Neural cell (in vitro differentiated cells): ENCODE measurements at regions not wholly inside any gene's neighbourhood (a gene's known extent, or its start where the extent isn't known, plus 50 kb on each side); places are given as distances from the start of the nearest gene placed in this dataset.

ENCODE experiments used
- H2AFZ ChIP-seq: fragments of 200-600, 300-800 bp; sonication (generic), shearing (Covaris generic); 2 replicates; pipeline ENCODE4 v1.6.0; 2014; ENCODE audit warnings: low read depth, mild to moderate bottlenecking, antibody characterized with exemption, low read length, moderate library complexity
- H3F3A ChIP-seq: fragments of 200-600 bp; shearing (Covaris generic); 2 replicates; pipeline ENCODE4 v1.6.1; 2016; ENCODE audit warnings: mild to moderate bottlenecking, moderate library complexity, mixed read lengths, antibody characterized with exemption, low read length; ENCODE audit not compliant: insufficient read depth, poor library complexity, severe bottlenecking
- H3K27ac ChIP-seq: fragments of 200-600, 300-800 bp; sonication (generic), shearing (Covaris generic); 2 replicates; pipeline ENCODE4 v1.5.1; 2014; ENCODE audit warnings: mild to moderate bottlenecking, low read length, moderate library complexity
- H3K27me3 ChIP-seq: fragments of 300-800, 200-600 bp; sonication (generic), shearing (Covaris generic); 2 replicates; pipeline ENCODE4 v1.6.0; 2014; ENCODE audit warnings: mild to moderate bottlenecking, low read depth, low read length, moderate library complexity; ENCODE audit not compliant: insufficient read depth
- H3K36me3 ChIP-seq: fragments of 300-800, 200-600 bp; sonication (generic), shearing (Covaris generic); 2 replicates; pipeline ENCODE4 v1.5.1; 2014; ENCODE audit warnings: mild to moderate bottlenecking, antibody characterized with exemption, low read length, moderate library complexity; ENCODE audit not compliant: insufficient read depth
- H3K4me2 ChIP-seq: fragments of 300-800, 200-600 bp; sonication (generic), shearing (Covaris generic); 2 replicates; pipeline ENCODE4 v1.6.0; 2014; ENCODE audit warnings: mild to moderate bottlenecking, low read length
- H3K4me3 ChIP-seq: fragments of 300-800, 200-600 bp; sonication (generic), shearing (Covaris generic); 2 replicates; pipeline ENCODE4 v1.5.1; 2014; ENCODE audit warnings: mild to moderate bottlenecking, low read length, moderate library complexity
- H3K79me2 ChIP-seq: fragments of 200-600 bp; shearing (Covaris generic); replicated peaks from 2 replicates; pipeline ENCODE4 v1.6.0; 2014; ENCODE audit warnings: mild to moderate bottlenecking, low read length, moderate library complexity; ENCODE audit not compliant: insufficient read depth
- H3K9ac ChIP-seq: fragments of 300-800, 200-600 bp; sonication (generic), shearing (Covaris generic); 2 replicates; pipeline ENCODE4 v1.6.1; 2016; ENCODE audit warnings: mild to moderate bottlenecking, low read length, mixed read lengths
- H3K9me2 ChIP-seq: fragments of 200-600 bp; shearing (Covaris generic); 2 replicates; pipeline ENCODE4 v1.6.1; 2016; ENCODE audit warnings: mild to moderate bottlenecking, low read length, mixed read lengths; ENCODE audit not compliant: insufficient read depth
- H3K9me3 ChIP-seq: fragments of 200-600, 300-800 bp; sonication (generic), shearing (Covaris generic); 2 replicates; pipeline ENCODE4 v1.6.1; 2016; ENCODE audit warnings: mild to moderate bottlenecking, mixed run types, low read length, moderate library complexity, mixed read lengths
- H4K20me1 ChIP-seq: fragments of 200-600 bp; shearing (Covaris generic); 2 replicates; pipeline ENCODE4 v1.6.1; 2016; ENCODE audit warnings: mild to moderate bottlenecking, mixed run types; ENCODE audit not compliant: insufficient read depth
- EP300 ChIP-seq: fragments of 450-650 bp; conservative IDR thresholded peaks from 2 replicates; pipeline ENCODE4 v1.6.1; 2014; ENCODE audit warnings: antibody characterized with exemption, mild to moderate bottlenecking, moderate library complexity; ENCODE audit not compliant: poor library complexity, severe bottlenecking
- EZH2 ChIP-seq: fragments of 200-600, 300-800 bp; shearing (Covaris generic), sonication (generic); IDR thresholded peaks from 2 replicates; pipeline ENCODE4 v1.6.1; 2014; ENCODE audit warnings: antibody characterized with exemption, low read length, borderline replicate concordance, mild to moderate bottlenecking; ENCODE audit not compliant: insufficient read depth, poor library complexity, severe bottlenecking
- MXI1 ChIP-seq: fragments of 450-650 bp; conservative IDR thresholded peaks from 2 replicates; pipeline ENCODE4 v1.6.1; 2014; ENCODE audit warnings: antibody characterized with exemption, mild to moderate bottlenecking; ENCODE audit not compliant: poor library complexity, severe bottlenecking
- POLR2AphosphoS5 ChIP-seq: IDR thresholded peaks from 2 replicates; pipeline ENCODE4 v1.6.1; 2012
- RAD21 ChIP-seq: fragments of 450-650 bp; conservative IDR thresholded peaks from 2 replicates; pipeline ENCODE4 v1.6.1; 2014; ENCODE audit warnings: antibody characterized with exemption, mild to moderate bottlenecking, moderate library complexity
- SMC3 ChIP-seq: fragments of 450-650 bp; conservative IDR thresholded peaks from 2 replicates; pipeline ENCODE4 v1.6.1; 2014; ENCODE audit warnings: antibody characterized with exemption, mild to moderate bottlenecking, moderate library complexity; ENCODE audit not compliant: poor library complexity
- TAF1 ChIP-seq: IDR thresholded peaks from 2 replicates; pipeline ENCODE4 v1.6.1; 2012; ENCODE audit warnings: low read depth
- TF ChIP-seq, protein P1 (sequence below): fragments of 450-650 bp; IDR thresholded peaks from 2 replicates; pipeline ENCODE4 v1.5.1; 2014; ENCODE audit warnings: antibody characterized with exemption, mild to moderate bottlenecking, moderate library complexity; ENCODE audit not compliant: poor library complexity, severe bottlenecking
- TF ChIP-seq, protein P2 (sequence below): IDR thresholded peaks from 2 replicates; pipeline ENCODE4 v1.6.1; 2012; ENCODE audit warnings: borderline replicate concordance

DNA sequence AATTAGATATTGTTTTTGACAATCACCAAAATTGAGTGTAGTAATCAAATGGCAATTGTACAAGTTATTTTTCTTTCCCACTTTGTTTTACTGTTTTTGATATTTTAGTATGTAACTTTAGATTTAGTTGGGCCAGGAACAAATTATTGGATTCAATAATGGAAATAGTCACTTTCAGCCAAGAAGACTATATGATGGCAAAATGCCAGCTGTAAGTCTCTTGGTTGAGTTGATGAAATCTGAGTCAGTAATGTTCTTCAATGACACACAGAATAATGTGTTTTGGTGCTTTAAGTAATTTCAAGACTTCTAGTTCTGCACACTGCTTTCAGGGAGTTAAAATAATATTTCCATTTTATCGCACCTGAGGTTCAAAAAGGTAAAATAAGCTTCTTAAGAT lies 2022.0 kb upstream of the CELF4 start:
- no peaks in the 10 kb centered on the region for H3K9me3 ChIP-seq
- no peaks in the 10 kb centered on the region for H3K36me3 ChIP-seq
- no peak overlapping the region for H3K27ac ChIP-seq
- no peaks in the 10 kb centered on the region for H3F3A ChIP-seq
- no peaks in the 10 kb centered on the region for H3K27me3 ChIP-seq
- H3K9me2 ChIP-seq, result no peaks in the 10 kb centered on the region
- TF ChIP-seq TAF1 (no peak), SMC3 (no peak), MXI1 (no peak), EP300 (no peak), POLR2AphosphoS5 (no peak), EZH2 (no peak), RAD21 (no peak)
- TF ChIP-seq, protein P1, sequence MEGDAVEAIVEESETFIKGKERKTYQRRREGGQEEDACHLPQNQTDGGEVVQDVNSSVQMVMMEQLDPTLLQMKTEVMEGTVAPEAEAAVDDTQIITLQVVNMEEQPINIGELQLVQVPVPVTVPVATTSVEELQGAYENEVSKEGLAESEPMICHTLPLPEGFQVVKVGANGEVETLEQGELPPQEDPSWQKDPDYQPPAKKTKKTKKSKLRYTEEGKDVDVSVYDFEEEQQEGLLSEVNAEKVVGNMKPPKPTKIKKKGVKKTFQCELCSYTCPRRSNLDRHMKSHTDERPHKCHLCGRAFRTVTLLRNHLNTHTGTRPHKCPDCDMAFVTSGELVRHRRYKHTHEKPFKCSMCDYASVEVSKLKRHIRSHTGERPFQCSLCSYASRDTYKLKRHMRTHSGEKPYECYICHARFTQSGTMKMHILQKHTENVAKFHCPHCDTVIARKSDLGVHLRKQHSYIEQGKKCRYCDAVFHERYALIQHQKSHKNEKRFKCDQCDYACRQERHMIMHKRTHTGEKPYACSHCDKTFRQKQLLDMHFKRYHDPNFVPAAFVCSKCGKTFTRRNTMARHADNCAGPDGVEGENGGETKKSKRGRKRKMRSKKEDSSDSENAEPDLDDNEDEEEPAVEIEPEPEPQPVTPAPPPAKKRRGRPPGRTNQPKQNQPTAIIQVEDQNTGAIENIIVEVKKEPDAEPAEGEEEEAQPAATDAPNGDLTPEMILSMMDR, result no peak
- TF ChIP-seq, protein P2, sequence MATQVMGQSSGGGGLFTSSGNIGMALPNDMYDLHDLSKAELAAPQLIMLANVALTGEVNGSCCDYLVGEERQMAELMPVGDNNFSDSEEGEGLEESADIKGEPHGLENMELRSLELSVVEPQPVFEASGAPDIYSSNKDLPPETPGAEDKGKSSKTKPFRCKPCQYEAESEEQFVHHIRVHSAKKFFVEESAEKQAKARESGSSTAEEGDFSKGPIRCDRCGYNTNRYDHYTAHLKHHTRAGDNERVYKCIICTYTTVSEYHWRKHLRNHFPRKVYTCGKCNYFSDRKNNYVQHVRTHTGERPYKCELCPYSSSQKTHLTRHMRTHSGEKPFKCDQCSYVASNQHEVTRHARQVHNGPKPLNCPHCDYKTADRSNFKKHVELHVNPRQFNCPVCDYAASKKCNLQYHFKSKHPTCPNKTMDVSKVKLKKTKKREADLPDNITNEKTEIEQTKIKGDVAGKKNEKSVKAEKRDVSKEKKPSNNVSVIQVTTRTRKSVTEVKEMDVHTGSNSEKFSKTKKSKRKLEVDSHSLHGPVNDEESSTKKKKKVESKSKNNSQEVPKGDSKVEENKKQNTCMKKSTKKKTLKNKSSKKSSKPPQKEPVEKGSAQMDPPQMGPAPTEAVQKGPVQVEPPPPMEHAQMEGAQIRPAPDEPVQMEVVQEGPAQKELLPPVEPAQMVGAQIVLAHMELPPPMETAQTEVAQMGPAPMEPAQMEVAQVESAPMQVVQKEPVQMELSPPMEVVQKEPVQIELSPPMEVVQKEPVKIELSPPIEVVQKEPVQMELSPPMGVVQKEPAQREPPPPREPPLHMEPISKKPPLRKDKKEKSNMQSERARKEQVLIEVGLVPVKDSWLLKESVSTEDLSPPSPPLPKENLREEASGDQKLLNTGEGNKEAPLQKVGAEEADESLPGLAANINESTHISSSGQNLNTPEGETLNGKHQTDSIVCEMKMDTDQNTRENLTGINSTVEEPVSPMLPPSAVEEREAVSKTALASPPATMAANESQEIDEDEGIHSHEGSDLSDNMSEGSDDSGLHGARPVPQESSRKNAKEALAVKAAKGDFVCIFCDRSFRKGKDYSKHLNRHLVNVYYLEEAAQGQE, result no peak
- no peak overlapping the region for H3K4me2 ChIP-seq
- no peaks in the 10 kb centered on the region for H3K79me2 ChIP-seq
- no peak overlapping the region for H3K9ac ChIP-seq
- no peaks in the 10 kb centered on the region for H4K20me1 ChIP-seq
- no peak overlapping the region for H2AFZ ChIP-seq
- H3K4me3 ChIP-seq, result no peak overlapping the region

DNA sequence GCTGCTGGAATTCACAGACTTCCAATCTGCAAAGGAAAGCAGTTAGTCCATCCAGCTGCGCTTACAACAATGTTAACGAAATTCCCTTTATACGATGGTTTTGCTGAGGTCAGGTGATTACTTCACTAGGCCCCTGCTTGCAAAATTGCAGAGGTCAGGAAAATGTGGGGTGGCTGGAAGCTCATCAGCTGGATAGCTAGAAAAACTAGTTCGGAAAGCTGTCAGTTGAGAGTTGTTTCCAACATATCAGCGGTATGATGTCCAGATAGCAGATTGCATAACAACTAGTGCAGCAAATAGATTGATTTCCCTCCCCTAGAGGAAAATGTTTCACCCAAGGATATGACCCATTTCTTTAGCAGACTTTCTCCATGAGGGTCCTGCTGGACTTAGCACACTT lies 2021.1 kb upstream of the CELF4 start:
- H2AFZ ChIP-seq, result no peak overlapping the region

More for the DNA sequence above, 2021.1 kb upstream of the CELF4 start:
- Histone ChIP-seq H3K9me3 (no peaks in the 10 kb centered on the region), H4K20me1 (no peaks in the 10 kb centered on the region), H3K27ac (no peak overlapping the region), H3F3A (no peaks in the 10 kb centered on the region), H3K27me3 (no peaks in the 10 kb centered on the region), H3K9ac (no peak overlapping the region), H3K36me3 (no peaks in the 10 kb centered on the region), H3K79me2 (no peaks in the 10 kb centered on the region), H3K4me3 (no peak overlapping the region), H3K9me2 (no peaks in the 10 kb centered on the region), H3K4me2 (no peak overlapping the region)
- no peak for TF ChIP-seq EZH2
- TF ChIP-seq SMC3, result no peak
- no peak for TF ChIP-seq TAF1
- no peak for TF ChIP-seq RAD21
- TF ChIP-seq, protein P2, result no peak
- TF ChIP-seq POLR2AphosphoS5, result no peak
- TF ChIP-seq EP300, result no peak
- TF ChIP-seq, protein P1, result no peak
- TF ChIP-seq MXI1, result no peak
